Vagina (tissue), 2 donors: ENCODE measurements at regions not wholly inside any gene's neighbourhood (a gene's known extent, or its start where the extent isn't known, plus 50 kb on each side); places are given as distances from the start of the nearest gene placed in this dataset.

Experiments
- DNase-seq, 2 donors: peaks; one replicate each; pipeline ENCODE4 v3.0.0-alpha.2; 2017; ENCODE audit errors: extremely low spot score in 2 of 2
- H3K27ac ChIP-seq: fragments of 200-600 bp; sonication (generic); one replicate; pipeline ENCODE4 v1.5.1; 2019
- H3K27me3 ChIP-seq: fragments of 200-600 bp; sonication (generic); one replicate; pipeline ENCODE4 v1.5.1; 2019
- H3K36me3 ChIP-seq, 2 donors: fragments of 200-600 bp; sonication (generic); one replicate each; pipeline ENCODE4 v1.5.1; 2017 to 2019
- H3K4me1 ChIP-seq: fragments of 200-600 bp; sonication (generic); one replicate; pipeline ENCODE4 v1.5.1; 2019
- H3K4me3 ChIP-seq, 2 donors: fragments of 200-600 bp; sonication (generic); 1 replicate in 1 of 2; 2 replicates in 1 of 2; pipeline ENCODE4 v1.5.1; 2016 to 2019
- H3K9me3 ChIP-seq: fragments of 200-600 bp; sonication (generic); one replicate; pipeline ENCODE4 v1.5.1; 2019
- CTCF ChIP-seq, 3 experiments: fragments of 450-650 bp in 2 of 3; fragments of 200-600 bp in 1 of 3; sonication (generic) in 1 of 3; IDR thresholded peaks; one replicate each; pipeline ENCODE4 v1.5.1; 2017 to 2019; ENCODE audit warnings: antibody characterized with exemption in 3 of 3, mild to moderate bottlenecking in 2 of 3, moderate library complexity in 2 of 3
- POLR2A ChIP-seq, 2 donors: fragments of 450-650 bp; IDR thresholded peaks; one replicate each; pipeline ENCODE4 v1.6.1; 2017; ENCODE audit warnings: antibody characterized with exemption in 2 of 2, mild to moderate bottlenecking in 2 of 2, moderate library complexity in 2 of 2
- POLR2AphosphoS5 ChIP-seq, 2 donors: sonication (generic); formaldehyde crosslinking; IDR thresholded peaks; one replicate each; pipeline ENCODE4 v1.9.0; 2017; ENCODE audit warnings: antibody characterized with exemption in 2 of 2, mild to moderate bottlenecking in 2 of 2, low read depth in 1 of 2; ENCODE audit not compliant: insufficient read depth in 1 of 2
- intact Hi-C: fragments of 100-400 bp; cut with DNase I; formaldehyde crosslinking; loops from one replicate; pipeline ENCODE4 v1.15.1; 2023

DNA sequence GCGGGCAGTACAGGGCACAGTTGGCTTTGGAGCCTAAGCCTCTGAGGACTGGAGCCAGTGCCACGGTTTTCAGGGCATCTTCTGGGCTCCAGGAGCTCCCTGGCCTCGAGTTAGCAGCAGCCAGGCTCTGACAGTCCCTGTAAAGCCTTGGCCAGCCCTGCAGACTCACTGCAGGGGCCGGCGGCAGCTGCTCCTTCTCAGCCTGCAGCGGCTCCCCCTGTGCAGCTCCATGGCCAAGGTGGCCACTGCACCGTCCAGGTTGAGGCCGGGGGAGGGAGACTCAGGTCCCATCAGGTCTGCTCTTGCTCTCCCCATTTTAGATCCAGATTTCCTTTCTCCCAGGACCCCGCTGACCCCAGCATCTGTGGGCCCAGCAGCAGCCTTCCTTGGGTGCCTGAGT is 1461.1 kb downstream of the BRD1 start:
- Histone ChIP-seq H3K4me1 (peaks cover 6% of the 10 kb centered on the region), H3K4me3 (no peak overlapping the region), H3K27me3 (no peaks in the 10 kb centered on the region), H3K36me3 (no peaks in the 10 kb centered on the region), H3K27ac (no peak overlapping the region), H3K9me3 (no peaks in the 10 kb centered on the region)
- intact Hi-C loops = no loop called here
- DNase-seq = no peak
- no peak for TF ChIP-seq POLR2AphosphoS5 (IDR thresholded peaks at IDR 0.05; ENCODE audit: insufficient read depth in 1 of 2, low read depth in 1 of 2)

GRCh38 chr22:48366056-48366455 is 1461.6 kb downstream of the BRD1 start:
- Histone ChIP-seq H3K36me3 (no peaks in the 10 kb centered on the region), H3K4me1 (peaks cover 6% of the 10 kb centered on the region), H3K4me3 (no peak overlapping the region), H3K27ac (no peak overlapping the region), H3K27me3 (no peaks in the 10 kb centered on the region), H3K9me3 (no peaks in the 10 kb centered on the region)
- TF ChIP-seq CTCF (IDR thresholded peaks at IDR 0.05) (no peak), POLR2A (IDR thresholded peaks at IDR 0.05) (no peak)
- DNase-seq = no peak
- intact Hi-C loops = no loop called here

GRCh38 chr22:48365386-48365785 is 1462.3 kb downstream of the BRD1 start:
- intact Hi-C loops = no loop called here
- peaks cover 4% of the 10 kb centered on the region for H3K4me1 ChIP-seq
- DNase-seq = no peak
- H3K27me3 ChIP-seq = no peaks in the 10 kb centered on the region
- H3K36me3 ChIP-seq = no peaks in the 10 kb centered on the region
- no peak for TF ChIP-seq CTCF (IDR thresholded peaks at IDR 0.05)
- TF ChIP-seq POLR2A (IDR thresholded peaks at IDR 0.05) = no peak
- TF ChIP-seq POLR2AphosphoS5 (IDR thresholded peaks at IDR 0.05; ENCODE audit: insufficient read depth in 1 of 2, low read depth in 1 of 2) = no peak
- H3K9me3 ChIP-seq = no peaks in the 10 kb centered on the region
- no peak overlapping the region for H3K27ac ChIP-seq
- H3K4me3 ChIP-seq = no peak overlapping the region

DNA sequence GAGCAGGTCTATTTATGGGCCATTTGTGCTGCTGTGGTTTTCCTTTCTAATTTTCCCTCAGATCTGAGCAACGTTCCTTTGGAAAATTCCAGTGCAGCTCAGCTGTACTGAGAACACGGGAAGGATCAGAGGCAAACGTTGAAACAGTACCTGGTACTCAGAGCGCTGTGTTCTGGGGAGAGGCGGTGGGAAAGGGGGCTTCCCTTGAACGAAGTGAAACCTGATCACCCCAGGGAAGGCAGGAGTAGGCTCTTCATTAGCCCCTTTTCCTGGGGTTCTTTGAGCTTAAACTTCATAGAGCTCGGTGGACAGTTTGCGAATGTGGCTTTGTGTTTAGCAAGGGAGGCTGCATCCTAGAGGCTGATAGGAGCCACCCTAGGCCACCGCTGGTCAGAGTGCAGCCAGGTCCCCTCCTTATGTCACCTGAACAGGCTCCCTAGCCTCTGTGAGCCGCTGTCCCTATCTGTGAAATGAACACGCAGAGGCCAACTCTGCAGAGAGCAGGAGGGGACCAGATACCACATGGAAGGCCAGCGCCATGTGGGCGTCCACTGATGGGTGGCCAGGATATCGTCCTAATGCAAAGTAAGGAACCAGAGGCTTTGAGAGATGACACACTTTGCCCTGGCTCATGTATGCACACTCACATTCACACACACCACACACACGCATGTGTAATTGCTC is 1464.8 kb downstream of the BRD1 start:
- Histone ChIP-seq H3K27me3 (no peaks in the 10 kb centered on the region), H3K4me1 (no peaks in the 10 kb centered on the region), H3K36me3 (no peaks in the 10 kb centered on the region), H3K27ac (no peak overlapping the region), H3K9me3 (no peaks in the 10 kb centered on the region), H3K4me3 (no peak overlapping the region)
- no peak for DNase-seq
- TF ChIP-seq POLR2A (IDR thresholded peaks at IDR 0.05) (no peak), POLR2AphosphoS5 (IDR thresholded peaks at IDR 0.05; ENCODE audit: insufficient read depth in 1 of 2, low read depth in 1 of 2) (no peak), CTCF (IDR thresholded peaks at IDR 0.05) (no peak)
- intact Hi-C loops = no loop called here

DNA sequence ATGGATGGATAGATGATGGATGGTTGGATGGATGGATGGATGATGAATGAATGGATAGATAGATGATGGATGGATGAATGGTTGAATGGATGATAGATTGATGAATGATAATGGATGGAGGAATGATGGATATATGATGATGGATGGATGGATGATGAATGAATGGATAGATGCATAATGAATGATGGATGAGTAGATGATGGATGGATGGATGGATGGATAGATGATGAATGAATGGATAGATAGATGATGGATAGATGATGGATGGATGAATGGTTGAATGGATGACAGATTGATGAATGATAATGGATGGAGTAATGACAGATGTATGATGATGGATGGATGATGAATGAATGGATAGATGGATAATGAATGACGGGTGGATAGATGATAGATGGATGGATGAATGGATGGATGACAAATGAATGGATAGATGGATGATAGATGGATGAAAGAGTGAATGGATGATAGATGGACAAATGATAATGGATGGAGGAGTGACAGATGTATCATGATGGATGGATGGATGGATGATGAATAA is 1466.5 kb downstream of the BRD1 start:
- no peaks in the 10 kb centered on the region for H3K36me3 ChIP-seq
- no peaks in the 10 kb centered on the region for H3K9me3 ChIP-seq
- intact Hi-C loops = no loop called here
- no peak overlapping the region for H3K4me3 ChIP-seq
- TF ChIP-seq POLR2AphosphoS5 (IDR thresholded peaks at IDR 0.05; ENCODE audit: insufficient read depth in 1 of 2, low read depth in 1 of 2) = no peak
- no peak for TF ChIP-seq CTCF (IDR thresholded peaks at IDR 0.05)
- TF ChIP-seq POLR2A (IDR thresholded peaks at IDR 0.05) = no peak
- no peak overlapping the region for H3K27ac ChIP-seq
- H3K27me3 ChIP-seq = no peaks in the 10 kb centered on the region
- DNase-seq = no peak
- no peaks in the 10 kb centered on the region for H3K4me1 ChIP-seq
